HT1080 (cell line): ENCODE measurements at regions not wholly inside any gene's neighbourhood (a gene's known extent, or its start where the extent isn't known, plus 50 kb on each side); places are given as distances from the start of the nearest gene placed in this dataset.
"Not testable (repeated sequence)": the region's sequence is repeated elsewhere in the genome, so short reads cannot be mapped to it uniquely, and the experiment has no call there.

Source experiments
- DNase-seq: peaks from one replicate; pipeline ENCODE4 v3.0.0-alpha.2; 2015; ENCODE audit warnings: low read depth

DNA sequence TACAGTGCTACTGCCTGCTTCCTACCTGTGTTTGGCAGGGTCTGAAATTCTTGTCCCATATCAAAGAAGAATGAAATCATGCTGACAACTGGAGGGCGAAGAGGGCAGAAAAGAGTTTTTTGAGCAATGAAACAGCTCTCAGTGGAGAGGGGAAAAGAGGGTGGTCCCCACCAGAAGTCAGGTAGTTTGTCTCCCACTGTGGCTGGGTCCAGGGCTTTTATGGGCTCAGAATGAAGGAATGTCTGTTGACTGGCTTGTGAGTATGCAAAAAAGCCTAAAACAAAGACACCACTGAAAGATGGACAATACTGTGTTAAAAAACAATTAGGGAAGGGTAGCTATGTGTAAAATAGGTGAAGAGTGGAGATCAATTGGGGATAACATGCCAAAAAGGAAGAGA, 115.0 kb downstream of the ADAM29 start:
- DNase-seq: no peak

DNA sequence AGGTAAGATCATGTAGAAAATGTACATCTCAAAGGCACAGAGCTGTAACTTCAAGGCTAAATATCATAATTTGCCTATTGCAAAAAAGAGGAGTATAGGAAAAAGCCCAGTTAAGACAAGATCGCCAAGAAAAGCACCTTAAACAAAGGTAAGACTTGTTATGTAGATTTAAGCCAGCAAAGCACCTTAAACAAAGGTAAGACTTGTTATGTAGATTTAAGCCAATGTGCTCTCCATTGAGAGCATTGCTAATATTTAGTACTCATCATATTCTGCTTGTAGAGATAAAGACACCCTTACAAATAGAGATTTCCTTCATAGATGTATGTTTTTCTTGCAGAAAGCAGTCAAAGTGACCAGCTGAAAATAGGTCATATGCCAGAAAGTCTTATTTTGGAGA, 115.8 kb downstream of the ADAM29 start:
- DNase-seq: no peak

DNA sequence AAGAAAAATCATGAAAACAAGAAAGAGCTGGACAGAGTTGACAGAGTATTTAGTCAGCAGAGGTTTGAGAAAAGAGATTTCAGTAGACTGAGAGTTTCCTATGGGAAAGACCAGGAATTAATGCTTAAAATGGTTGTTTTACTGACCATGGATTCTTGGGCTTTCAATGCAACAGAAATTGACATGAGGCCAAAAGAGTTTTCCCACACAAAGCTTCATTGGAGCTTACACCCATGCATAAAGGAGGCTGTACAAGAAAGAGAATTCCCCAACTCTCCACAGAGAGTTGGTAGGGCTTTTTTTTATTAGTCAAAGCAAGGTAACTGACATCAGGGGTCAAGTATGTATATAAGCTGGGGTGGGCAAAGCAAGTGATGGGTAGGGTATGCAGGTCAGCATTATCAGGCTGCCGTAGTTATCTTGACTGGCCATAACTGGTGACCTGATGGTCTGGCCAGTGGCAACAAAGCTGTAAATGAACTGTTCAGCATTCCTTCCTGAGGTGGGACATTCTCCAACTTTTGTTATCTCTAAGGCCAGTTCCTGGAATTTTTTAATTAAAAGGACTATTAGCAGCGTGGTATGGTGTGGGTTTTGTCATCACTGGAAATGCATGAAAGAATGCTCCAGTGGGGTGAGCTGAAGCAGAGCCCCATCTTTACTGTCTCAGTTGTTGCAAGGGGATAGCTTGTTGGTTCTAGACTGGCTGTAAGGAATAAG, 117.0 kb downstream of the ADAM29 start:
- DNase-seq: no peak

DNA sequence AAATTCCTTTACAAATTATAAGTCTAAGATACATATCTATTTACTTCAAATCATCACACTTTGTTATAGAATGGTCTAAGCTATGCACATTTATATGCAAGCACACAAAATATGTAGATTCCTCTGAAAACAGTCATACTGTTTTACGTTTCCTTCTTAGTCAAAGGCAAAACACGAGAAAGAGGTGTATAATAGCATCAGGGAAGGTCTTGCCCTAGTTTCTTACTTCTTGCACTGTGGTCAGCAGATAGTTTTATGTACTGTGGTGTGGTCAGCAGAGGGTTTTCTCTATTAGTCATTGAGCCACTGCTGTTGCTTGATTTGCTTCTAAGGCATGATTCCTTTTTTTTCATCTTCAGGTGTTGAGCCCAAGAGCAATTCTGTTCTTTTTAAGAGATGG, 117.7 kb downstream of the ADAM29 start:
- DNase-seq: peak; percentile 88

DNA sequence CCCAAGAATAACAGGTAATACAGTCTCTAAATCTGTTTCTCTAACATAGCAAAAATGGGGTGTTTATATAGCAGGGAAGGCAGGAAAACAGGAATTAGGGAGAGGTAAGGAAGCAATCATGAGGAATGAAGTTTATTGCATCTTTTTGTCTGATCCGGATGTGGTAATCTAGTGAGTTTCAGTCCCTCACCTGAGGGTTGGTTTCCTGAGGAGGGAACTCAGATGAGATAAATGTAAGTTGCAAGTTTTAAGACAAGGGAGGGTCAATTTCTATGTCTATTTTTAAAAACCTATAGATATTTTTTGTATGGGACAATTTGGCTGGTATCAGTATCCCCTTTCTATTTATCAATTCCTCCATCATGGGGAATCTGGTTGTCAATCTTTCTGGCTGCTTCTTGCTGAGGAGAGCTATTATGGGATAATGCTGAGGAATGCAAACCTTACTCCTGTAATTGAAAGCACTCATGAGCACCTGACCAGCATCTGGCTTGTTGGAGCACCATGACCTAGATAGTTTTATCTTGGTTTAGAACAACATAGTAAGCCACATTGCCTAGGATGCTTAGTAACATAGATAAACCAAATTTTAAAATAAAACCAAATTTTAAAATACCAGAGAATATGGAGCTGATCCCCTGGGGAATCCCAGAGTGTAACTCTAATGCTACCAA, 130.1 kb downstream of the ADAM29 start:
- no peak for DNase-seq

DNA sequence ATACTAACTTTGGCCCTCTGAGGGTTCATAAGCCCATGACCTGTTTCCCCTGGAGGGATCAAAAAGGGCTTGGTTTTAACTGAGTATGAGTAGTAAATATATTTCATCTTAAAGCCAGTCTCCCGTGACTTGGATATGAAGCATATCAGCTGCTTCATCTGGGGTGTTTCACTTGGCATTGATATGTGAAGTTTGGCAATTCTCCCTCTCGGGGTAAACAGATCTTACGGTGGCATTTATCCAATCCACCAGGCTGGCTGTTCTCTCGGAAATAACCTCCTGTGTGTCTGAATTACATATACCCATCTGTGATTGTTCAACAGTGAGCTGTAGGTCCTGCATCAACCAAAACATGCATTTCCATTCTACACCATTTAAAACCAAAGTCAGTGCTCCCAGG, 130.7 kb downstream of the ADAM29 start:
- DNase-seq: no peak

DNA sequence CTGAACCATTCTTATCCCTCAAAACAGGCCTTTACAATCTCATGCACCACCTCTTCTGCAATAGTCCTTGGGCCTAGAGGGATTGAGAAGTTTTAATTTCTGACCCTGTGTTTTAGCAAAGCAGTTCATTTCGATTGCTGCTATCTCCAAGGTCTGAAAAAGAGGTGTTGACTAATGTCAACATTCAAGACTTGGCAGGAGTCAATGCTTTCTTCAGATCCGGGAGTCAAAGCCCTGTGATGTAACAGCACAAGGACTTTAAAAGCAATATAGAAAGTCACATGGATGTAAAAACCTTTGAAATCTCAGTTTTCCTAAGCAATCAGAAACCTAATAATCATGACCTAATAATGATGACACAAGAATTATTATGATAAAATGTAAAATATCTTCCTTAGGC, 133.8 kb downstream of the ADAM29 start:
- DNase-seq: no peak

DNA sequence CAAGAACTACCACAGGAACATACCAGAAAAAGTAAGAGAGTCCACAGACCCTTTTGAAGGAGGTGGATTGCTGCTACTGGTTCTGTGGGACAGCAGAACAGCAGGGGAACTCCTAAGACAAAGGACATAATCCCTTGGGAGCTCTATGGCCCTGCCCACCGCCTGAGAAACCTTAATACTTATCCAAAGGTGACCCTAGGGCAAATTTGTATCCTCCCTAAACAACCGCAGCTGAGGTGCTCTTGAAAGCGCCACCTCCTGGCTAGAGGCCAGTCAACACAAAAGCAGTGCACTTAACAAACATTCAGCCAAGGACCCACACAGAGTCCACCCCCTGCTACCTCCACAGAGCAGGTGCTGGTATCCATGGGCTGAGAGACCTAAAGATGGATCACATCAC, 136.8 kb downstream of the ADAM29 start:
- DNase-seq: no peak

DNA sequence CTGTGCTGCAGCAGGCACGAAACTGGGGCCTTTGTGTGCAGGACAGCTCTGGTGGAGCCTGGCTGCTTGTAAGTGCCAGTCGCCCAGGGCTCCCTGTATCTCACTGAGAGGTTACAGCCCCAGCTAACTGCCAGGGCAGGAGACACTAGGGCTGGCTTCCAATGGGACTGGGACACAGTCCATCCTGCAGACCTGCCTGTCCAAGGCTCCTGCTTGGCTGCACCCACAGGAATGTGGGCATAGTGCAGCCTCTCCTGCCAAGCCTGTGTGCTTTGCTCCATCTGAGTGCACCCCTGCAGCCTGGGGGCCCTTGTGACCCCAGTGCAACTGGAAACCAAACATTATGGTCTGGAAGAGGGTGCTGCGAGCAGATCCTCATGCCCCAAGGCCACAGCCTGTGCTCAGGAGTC, 144.0 kb downstream of the ADAM29 start:
- no peak for DNase-seq

DNA sequence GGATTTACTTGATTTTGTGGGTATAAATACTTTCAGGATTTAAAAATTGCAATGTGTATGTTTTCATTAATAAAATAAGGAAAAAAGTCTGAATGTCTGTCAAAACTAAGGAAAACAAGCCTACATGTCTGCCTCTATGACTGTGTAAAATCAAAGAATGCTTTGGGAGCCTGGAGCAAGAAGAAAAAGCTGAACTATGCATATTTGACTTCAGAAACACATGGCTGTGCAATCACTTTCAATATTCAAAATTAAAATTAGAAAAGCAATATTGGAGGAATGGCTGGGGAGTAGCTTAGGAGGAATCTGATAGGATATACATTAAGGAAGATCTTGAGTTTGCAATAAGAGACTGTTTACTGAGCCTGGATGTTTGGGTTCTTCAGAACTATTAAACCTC, 147.1 kb downstream of the ADAM29 start:
- DNase-seq: no peak

DNA sequence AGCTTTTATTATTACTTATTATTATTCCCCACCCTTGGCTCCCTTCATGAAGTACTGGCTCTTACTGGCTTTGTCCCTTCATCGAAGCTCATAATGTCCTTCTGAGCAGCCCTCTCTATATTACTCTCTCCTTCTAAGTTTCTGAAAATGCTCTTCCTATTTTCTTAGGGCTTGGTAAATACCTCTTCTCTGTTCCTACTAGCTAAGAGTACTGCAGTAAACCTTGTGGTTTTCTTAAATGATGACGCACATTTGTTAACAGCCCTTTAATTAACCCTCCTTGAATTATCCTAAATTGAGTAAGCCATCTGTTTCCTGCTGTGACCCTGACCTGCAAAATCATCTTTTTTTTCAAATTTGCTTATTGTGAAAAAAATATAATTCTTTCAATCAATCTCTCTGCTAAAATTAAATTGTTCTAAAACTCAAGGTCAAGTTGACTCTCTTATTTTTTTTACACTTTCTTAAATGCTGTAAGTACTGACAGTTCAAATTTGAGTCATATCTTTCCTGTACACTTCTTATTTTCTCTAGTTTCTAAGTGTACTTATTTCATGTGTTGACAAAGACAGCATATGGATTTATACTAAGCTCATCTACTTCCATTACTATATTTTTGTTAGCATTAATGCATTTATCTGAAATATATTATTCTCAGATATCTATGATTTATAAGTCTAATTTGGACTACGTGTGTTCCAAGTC, 148.9 kb downstream of the ADAM29 start:
- DNase-seq: no peak

DNA sequence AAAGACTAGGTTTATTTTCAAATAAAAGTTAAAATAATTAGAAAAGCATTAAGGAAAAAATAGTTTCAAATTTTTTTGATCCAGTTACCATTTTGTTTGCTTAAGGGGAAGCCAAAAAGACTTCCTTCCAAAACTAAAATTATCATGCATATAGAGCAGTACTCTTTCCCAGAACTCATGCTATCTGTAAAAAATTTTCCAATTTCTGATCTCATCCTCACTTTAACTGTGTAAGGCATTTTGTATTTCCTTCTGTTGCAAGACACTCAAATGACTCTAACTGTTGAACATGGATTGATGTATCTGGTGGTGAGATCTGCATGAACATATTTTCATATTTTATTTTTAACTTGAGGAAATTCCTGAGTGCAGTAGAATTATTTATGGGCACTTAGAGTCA, 150.1 kb downstream of the ADAM29 start:
- no peak for DNase-seq

DNA sequence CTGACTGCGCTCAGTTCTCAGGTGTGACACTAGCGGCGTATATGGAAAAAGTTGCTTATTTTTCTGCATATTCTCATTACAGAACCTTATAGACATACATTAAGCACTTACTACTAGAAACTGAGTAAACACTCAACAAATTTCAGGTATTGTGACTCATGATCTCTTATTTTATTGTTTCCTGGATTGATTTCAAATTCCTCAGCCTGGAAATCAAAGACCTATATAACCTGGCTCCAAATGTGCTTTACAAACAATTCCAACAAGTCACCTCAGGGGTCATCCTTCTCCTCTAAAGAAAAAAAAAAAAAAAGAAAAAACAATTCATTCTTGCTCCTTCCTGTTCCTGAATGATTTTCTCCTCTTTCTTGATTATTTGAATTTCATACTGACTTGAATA, 152.3 kb downstream of the ADAM29 start:
- DNase-seq: no peak

DNA sequence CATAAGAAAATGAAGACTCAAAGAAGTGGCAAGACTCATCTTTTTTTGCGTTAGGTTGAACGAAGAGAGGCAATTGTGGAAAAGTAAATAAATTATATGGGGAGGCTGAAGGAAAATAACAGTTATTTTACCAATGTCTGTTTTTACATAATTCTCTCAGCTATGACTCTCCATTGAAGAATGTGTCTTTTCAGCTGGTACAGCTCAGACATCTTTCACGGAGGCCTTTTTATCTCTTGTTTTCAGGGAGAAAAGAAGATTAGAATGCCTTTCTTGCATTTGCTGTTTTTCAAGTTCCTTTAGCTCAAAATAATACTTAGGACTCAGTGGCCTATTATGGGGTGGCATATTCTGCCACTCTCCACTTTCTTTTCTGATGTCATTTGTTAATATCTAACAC, 153.0 kb downstream of the ADAM29 start:
- no peak for DNase-seq

DNA sequence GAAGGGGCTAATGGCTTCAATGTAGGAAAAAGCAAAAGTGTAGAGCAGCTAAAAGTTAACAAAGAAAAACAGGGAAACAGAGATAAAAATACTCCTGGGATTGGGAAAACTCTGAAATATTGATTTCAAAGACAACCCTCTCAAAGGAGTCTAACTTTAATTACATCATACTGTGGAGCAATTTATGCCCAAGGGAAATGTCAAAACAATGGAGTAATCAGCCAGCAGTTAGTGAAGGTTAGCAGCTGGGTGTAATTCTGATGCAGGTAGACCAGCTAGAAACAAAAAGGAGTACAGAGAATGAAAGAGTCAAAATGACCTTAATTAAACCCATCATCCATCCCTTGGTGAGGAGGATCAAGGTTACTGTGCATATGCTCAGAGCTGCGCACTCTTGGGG, 169.0 kb downstream of the ADAM29 start:
- DNase-seq: no peak

DNA sequence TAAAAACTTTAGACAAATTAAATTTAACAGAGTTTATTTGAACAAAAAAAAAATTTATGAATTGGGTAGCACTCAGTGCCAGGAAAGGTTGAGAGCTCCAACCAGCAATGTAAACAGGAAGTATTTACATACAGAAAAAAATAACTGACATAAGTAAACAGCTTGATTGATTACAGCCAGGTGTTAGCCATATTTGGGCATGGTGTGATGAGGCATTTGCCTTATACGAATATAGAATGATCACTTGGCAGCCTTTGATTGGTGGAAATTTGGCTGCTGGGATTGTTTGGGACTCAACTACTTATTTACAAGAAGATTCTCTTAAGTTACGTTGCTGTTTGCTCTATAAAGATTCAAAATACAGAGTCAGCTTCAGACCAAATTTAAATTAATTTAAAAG, 172.0 kb downstream of the ADAM29 start:
- no peak for DNase-seq

DNA sequence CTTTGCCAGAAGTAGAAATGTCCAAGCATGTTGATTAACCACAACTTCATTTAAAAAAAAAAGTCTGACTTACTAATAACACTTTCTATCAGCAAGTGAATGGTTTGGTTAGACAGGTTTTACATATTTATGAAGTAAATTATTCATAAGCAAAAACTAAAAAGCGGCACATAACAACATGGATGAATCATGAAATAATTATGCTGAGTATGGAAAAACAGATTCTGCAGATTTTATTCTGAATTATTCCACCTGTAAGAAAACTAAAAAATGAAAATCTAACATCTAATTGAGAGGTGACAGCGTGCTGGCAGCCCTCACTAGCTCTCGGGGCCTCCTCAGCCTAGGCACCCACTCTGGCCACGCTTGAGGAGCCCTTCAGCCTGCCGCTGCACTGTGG, 173.5 kb downstream of the ADAM29 start:
- DNase-seq: no peak

DNA sequence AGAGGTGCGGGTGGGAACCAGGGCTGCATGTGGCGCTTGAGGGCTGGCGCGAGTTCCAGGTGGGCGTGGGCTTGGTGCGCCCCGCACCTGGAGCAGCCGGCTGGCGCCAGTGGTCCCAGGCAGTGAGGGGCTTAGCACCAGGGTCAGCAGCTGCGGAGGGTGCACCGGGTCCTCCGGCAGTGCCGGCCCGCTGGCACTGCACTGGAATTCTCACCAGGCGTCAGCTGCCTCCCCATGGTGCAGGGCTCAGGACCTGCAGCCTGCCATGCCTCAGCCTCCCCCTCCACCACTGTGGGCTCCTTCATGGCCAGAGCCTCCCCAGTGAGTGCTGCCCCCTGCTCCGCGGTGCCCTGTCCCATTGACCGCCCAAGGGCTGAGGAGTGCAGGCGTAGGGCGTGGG, 174.0 kb downstream of the ADAM29 start:
- DNase-seq: no peak

DNA sequence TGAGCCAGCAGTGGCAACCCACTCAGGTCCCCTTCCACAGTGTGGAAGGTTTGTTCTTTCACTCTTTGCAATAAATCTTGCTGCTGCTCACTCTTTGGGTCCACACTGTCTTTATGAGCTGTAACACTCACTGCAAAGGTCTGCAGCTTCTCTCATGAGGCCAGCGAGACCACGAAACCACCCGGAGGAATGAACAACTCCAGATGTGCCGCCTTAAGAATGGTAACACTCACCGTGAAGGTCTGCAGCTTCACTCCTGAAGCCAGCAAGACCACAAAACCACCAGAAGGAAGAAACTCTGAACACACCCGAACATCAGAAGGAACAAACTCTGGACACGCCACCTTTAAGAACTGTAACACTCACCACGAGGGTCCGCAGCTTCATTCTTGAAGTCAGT, 174.9 kb downstream of the ADAM29 start:
- not testable (repeated sequence) for DNase-seq

DNA sequence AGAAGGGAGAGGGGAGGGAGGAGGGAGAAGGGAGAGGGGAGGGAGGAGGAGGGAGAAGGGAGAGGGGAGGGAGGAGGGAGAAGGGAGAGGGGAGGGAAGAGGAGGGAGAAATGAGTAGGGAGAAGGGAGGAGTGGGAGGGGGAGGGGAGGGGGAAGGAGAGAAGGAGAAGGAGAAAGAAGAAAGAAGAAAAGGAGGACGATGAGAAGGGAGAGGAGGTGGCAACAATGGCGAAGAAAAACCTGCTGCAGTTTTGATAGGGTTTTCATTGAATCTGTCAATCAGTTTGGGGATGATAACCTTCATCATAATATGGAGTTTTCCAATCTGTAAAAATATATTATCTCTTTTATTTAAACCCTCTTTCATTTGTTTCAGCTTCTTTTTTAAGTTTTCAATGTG, 185.2 kb downstream of the ADAM29 start:
- no peak for DNase-seq

DNA sequence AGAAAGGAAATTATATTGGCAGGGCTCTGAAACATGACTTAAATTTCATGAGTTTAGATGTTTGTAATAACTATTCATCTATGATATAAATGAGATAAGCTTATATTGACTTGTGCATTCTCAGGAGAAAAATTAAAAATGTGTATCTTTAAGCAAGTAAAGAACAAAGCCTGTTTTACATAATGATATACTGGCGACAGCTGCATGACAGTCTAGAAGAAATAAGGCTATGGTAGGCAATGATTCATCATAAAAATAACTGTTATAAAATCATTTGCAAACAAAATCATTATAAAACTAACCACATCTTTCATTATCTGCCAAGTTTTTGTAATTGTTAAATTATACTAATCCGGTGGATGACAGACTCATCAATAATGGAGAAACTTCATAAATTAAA, 188.1 kb downstream of the ADAM29 start:
- no peak for DNase-seq

DNA sequence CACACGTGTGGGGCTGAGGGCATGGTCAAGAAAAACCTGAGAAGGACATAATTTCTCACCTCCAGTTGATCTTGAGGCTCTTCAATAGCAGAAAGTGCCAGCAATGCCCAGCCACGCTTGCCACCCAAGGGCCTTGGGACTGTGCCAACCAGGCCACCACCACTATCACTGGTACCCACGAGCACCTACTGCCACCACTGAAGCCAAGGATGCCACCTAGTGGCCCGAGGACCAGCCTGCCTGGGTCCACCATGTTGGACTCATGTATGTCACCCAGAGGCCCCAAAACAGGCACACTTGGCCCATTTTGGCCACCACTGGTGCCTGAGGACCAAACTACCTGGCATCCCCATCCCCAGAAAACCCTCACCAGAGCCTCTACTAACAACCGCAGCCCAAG, 191.8 kb downstream of the ADAM29 start:
- DNase-seq: peak; percentile 23
